WTC11 (cell line): ENCODE measurements at regions not wholly inside any gene's neighbourhood (a gene's known extent, or its start where the extent isn't known, plus 50 kb on each side); places are given as distances from the start of the nearest gene placed in this dataset.

Experiments
- ATAC-seq: fragments of 200-7000 bp; cut with Tn5 transposase; 2 replicates; pipeline ENCODE4 v1.10.0; 2021; ENCODE audit warnings: mild to moderate bottlenecking, moderate library complexity
- CTCF ChIA-PET: fragments of 300-600 bp; sonication (Branson Sonifier 250); formaldehyde crosslinking; loops from one replicate; lab custom pipeline; 2021; ENCODE audit warnings: antibody characterized with exemption; lab: Charles Lee
- POLR2A ChIA-PET: fragments of 350-600 bp; sonication (Branson Sonifier 250); formaldehyde crosslinking; loops from one replicate; lab custom pipeline; 2021; ENCODE audit warnings: antibody characterized with exemption; lab: Charles Lee
- DNase-seq: peaks from one replicate; pipeline ENCODE4 v3.0.0; 2021; ENCODE audit warnings: low spot score
- H3K27ac Mint-ChIP-seq: 2 replicates; pipeline ENCODE4 v1.8.0; 2021; ENCODE audit warnings: mixed read lengths
- H3K27me3 Mint-ChIP-seq: 2 replicates; pipeline ENCODE4 v1.8.0; 2021; ENCODE audit warnings: low read depth, mild to moderate bottlenecking, moderate library complexity, mixed read lengths
- H3K36me3 Mint-ChIP-seq: 2 replicates; pipeline ENCODE4 v1.8.0; 2021; ENCODE audit warnings: mixed read lengths
- H3K4me1 Mint-ChIP-seq: 2 replicates; pipeline ENCODE4 v1.8.0; 2022; ENCODE audit warnings: mixed read lengths
- H3K4me3 Mint-ChIP-seq: 2 replicates; pipeline ENCODE4 v1.8.0; 2021; ENCODE audit warnings: mild to moderate bottlenecking, moderate library complexity, mixed read lengths
- H3K9me3 Mint-ChIP-seq: 2 replicates; pipeline ENCODE4 v1.8.0; 2021; ENCODE audit warnings: mixed read lengths
- ARID4B ChIP-seq: sonication (generic); formaldehyde crosslinking; IDR thresholded peaks from 2 replicates; pipeline ENCODE4 v1.8.0; 2023; ENCODE audit warnings: missing genetic modification reagents, mild to moderate bottlenecking, borderline replicate concordance
- ATF1 ChIP-seq: sonication (generic); formaldehyde crosslinking; IDR thresholded peaks from 2 replicates; pipeline ENCODE4 v1.8.1; 2023; ENCODE audit warnings: mild to moderate bottlenecking, moderate library complexity, missing genetic modification reagents
- ATF3 ChIP-seq: sonication (generic); formaldehyde crosslinking; conservative IDR thresholded peaks from 2 replicates; pipeline ENCODE4 v1.8.1; 2022; ENCODE audit warnings: mild to moderate bottlenecking, missing genetic modification reagents
- ATF6 ChIP-seq: sonication (generic); formaldehyde crosslinking; IDR thresholded peaks from 2 replicates; pipeline ENCODE4 v1.8.1; 2023; ENCODE audit warnings: mild to moderate bottlenecking, missing genetic modification reagents
- CREB1 ChIP-seq: sonication (generic); formaldehyde crosslinking; IDR thresholded peaks from 2 replicates; pipeline ENCODE4 v1.8.0; 2023; ENCODE audit warnings: mild to moderate bottlenecking, missing genetic modification reagents
- E2F4 ChIP-seq: sonication (generic); formaldehyde crosslinking; IDR thresholded peaks from 2 replicates; pipeline ENCODE4 v1.8.1; 2022; ENCODE audit warnings: low read depth, mild to moderate bottlenecking, moderate library complexity, missing genetic modification reagents, borderline replicate concordance
- ESRRA ChIP-seq: sonication (generic); formaldehyde crosslinking; IDR thresholded peaks from 2 replicates; pipeline ENCODE4 v1.8.1; 2022; ENCODE audit warnings: mild to moderate bottlenecking, missing genetic modification reagents, borderline replicate concordance
- ETV6 ChIP-seq: sonication (generic); formaldehyde crosslinking; IDR thresholded peaks from 2 replicates; pipeline ENCODE4 v1.8.1; 2022; ENCODE audit warnings: mild to moderate bottlenecking, missing genetic modification reagents
- FOXK1 ChIP-seq: sonication (generic); formaldehyde crosslinking; IDR thresholded peaks from 2 replicates; pipeline ENCODE4 v1.8.0; 2022; ENCODE audit warnings: mild to moderate bottlenecking, moderate library complexity, missing genetic modification reagents
- GABPB1 ChIP-seq: sonication (generic); formaldehyde crosslinking; IDR thresholded peaks from 2 replicates; pipeline ENCODE4 v1.8.1; 2023; ENCODE audit warnings: mild to moderate bottlenecking, missing genetic modification reagents
- MXD4 ChIP-seq: fragments of 250-450 bp; sonication (Bioruptor Pico); IDR thresholded peaks from 2 replicates; pipeline ENCODE4 v1.8.0; 2021; ENCODE audit warnings: mild to moderate bottlenecking, moderate library complexity, borderline replicate concordance
- MYBL2 ChIP-seq: sonication (generic); formaldehyde crosslinking; IDR thresholded peaks from 2 replicates; pipeline ENCODE4 v1.8.1; 2023; ENCODE audit warnings: mild to moderate bottlenecking, moderate library complexity, missing genetic modification reagents
- NR2C2 ChIP-seq: sonication (generic); formaldehyde crosslinking; IDR thresholded peaks from 2 replicates; pipeline ENCODE4 v1.8.0; 2022; ENCODE audit warnings: mild to moderate bottlenecking, missing genetic modification reagents
- NR3C1 ChIP-seq: sonication (generic); formaldehyde crosslinking; conservative IDR thresholded peaks from 2 replicates; pipeline ENCODE4 v1.8.1; 2023; ENCODE audit warnings: low read depth, mild to moderate bottlenecking, missing genetic modification reagents
- SMAD3 ChIP-seq: sonication (generic); formaldehyde crosslinking; IDR thresholded peaks from 2 replicates; pipeline ENCODE4 v1.8.0; 2022; ENCODE audit warnings: missing genetic modification reagents, mild to moderate bottlenecking, borderline replicate concordance
- SOX15 ChIP-seq: fragments of 250-450 bp; sonication (Bioruptor Pico); IDR thresholded peaks from 2 replicates; pipeline ENCODE4 v1.9.0; 2021; ENCODE audit warnings: mild to moderate bottlenecking
- TCF7 ChIP-seq: sonication (generic); formaldehyde crosslinking; IDR thresholded peaks from 2 replicates; pipeline ENCODE4 v1.8.0; 2022; ENCODE audit warnings: mild to moderate bottlenecking, low read depth, missing genetic modification reagents, moderate library complexity
- ZBTB21 ChIP-seq: sonication (generic); formaldehyde crosslinking; IDR thresholded peaks from 2 replicates; pipeline ENCODE4 v1.8.1; 2023; ENCODE audit warnings: mild to moderate bottlenecking, missing genetic modification reagents, borderline replicate concordance
- ZBTB43 ChIP-seq: sonication (generic); formaldehyde crosslinking; IDR thresholded peaks from 2 replicates; pipeline ENCODE4 v1.8.1; 2023; ENCODE audit warnings: mild to moderate bottlenecking, missing genetic modification reagents
- ZNF121 ChIP-seq: sonication (generic); formaldehyde crosslinking; IDR thresholded peaks from 2 replicates; pipeline ENCODE4 v1.8.0; 2023; ENCODE audit warnings: missing genetic modification reagents
- ZNF423 ChIP-seq: fragments of 250-450 bp; sonication (Bioruptor Pico); IDR thresholded peaks from 2 replicates; pipeline ENCODE4 v2.1.2; 2022; ENCODE audit warnings: mild to moderate bottlenecking, moderate library complexity
- ZNF425 ChIP-seq: fragments of 250-450 bp; sonication (Bioruptor Pico); conservative IDR thresholded peaks from 2 replicates; pipeline ENCODE4 v1.9.0; 2021; ENCODE audit warnings: mild to moderate bottlenecking

- POLR2A ChIA-PET, result no interaction called here
- DNase-seq (no peak), ATAC-seq (0 out of 2 replicates have a peak, but pooled peaks have one; percentile 24)
- H3K27ac Mint-ChIP-seq, result no peak overlapping the region
- TF ChIP-seq ESRRA (CRISPR knock-in tag) (no peak), ZNF121 (CRISPR knock-in tag) (no peak), E2F4 (CRISPR knock-in tag) (no peak), ATF6 (CRISPR knock-in tag) (no peak), GABPB1 (CRISPR knock-in tag) (no peak), ZBTB21 (CRISPR knock-in tag) (no peak), ZNF423 (CRISPR knock-in tag) (no peak), NR2C2 (CRISPR knock-in tag) (no peak), NR3C1 (CRISPR knock-in tag) (no peak), CREB1 (CRISPR knock-in tag) (no peak), ATF3 (no peak), ZBTB43 (no peak)
- H3K36me3 Mint-ChIP-seq, result no peaks in the 10 kb centered on the region
- CTCF ChIA-PET, result interaction anchor here (0.6 to 2.6 kb wide), 16 partner anchors 9 to 804 kb away, joined by 3 to 15 read pairs (median 3); no protein-coding TSS in a partner anchor
- no peak overlapping the region for H3K4me3 Mint-ChIP-seq
- H3K27me3 Mint-ChIP-seq, result no peaks in the 10 kb centered on the region
- H3K4me1 Mint-ChIP-seq, result peaks cover 8% of the 10 kb centered on the region
- H3K9me3 Mint-ChIP-seq, result peaks cover 9% of the 10 kb centered on the region
Observed at GRCh38 chr2:49687918-49688317, 533.6 kb upstream of the FSHR start.

- peaks cover 8% of the 10 kb centered on the region for H3K4me1 Mint-ChIP-seq
- CTCF ChIA-PET, result interaction anchor here (1.0 to 2.6 kb wide), 4 partner anchors 8 to 805 kb away, joined by 3 to 15 read pairs (median 6); no protein-coding TSS in a partner anchor
Observed at GRCh38 chr2:49686897-49687442, 532.7 kb upstream of the FSHR start.

More at GRCh38 chr2:49686897-49687442, 532.7 kb upstream of the FSHR start:
- no peak for TF ChIP-seq SMAD3
- no peak for TF ChIP-seq CREB1 (CRISPR knock-in tag)
- TF ChIP-seq SOX15 (CRISPR knock-in tag), result no peak
- TF ChIP-seq ETV6 (CRISPR knock-in tag), result no peak
- no peak for TF ChIP-seq MYBL2 (CRISPR knock-in tag)
- TF ChIP-seq TCF7, result no peak
- TF ChIP-seq ATF1 (CRISPR knock-in tag), result no peak
- no peak for TF ChIP-seq ZNF425 (CRISPR knock-in tag)
- TF ChIP-seq FOXK1, result no peak
- no peak for TF ChIP-seq ARID4B (CRISPR knock-in tag)
- no peak for TF ChIP-seq MXD4 (CRISPR knock-in tag)
- ATAC-seq, result no peak
- H3K27me3 Mint-ChIP-seq, result no peaks in the 10 kb centered on the region
- no peak for DNase-seq
- no peak overlapping the region for H3K27ac Mint-ChIP-seq
- H3K36me3 Mint-ChIP-seq, result no peaks in the 10 kb centered on the region
- no peak overlapping the region for H3K4me3 Mint-ChIP-seq
- H3K9me3 Mint-ChIP-seq, result peaks cover 1% of the 10 kb centered on the region; the same call in 1 of the 2 replicates
- POLR2A ChIA-PET, result no interaction called here
